ENCODE measurements at regions not wholly inside any gene's neighbourhood (a gene's known extent, or its start where the extent isn't known, plus 50 kb on each side); places are given as distances from the start of the nearest gene placed in this dataset.

DNA sequence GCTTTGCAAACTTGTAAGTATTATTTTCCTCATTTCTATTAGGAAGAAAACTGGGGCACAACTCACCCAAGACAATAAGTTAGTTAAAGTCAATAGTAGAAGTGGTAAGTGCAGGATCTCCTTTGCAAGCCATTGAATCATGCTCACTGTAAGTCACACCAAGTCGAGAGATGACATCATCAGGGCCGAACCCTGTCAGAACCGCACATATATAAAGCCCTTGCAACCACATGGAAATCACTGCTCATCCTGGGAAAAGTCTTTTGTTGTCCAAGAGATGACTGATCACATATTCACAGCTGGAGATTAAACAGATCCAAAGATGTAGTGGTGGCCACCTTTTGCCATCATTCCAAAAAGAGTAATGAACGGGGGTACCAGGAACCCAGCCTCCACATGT lies 484.8 kb upstream of the ID2 start:
- no peak for DNase-seq

DNA sequence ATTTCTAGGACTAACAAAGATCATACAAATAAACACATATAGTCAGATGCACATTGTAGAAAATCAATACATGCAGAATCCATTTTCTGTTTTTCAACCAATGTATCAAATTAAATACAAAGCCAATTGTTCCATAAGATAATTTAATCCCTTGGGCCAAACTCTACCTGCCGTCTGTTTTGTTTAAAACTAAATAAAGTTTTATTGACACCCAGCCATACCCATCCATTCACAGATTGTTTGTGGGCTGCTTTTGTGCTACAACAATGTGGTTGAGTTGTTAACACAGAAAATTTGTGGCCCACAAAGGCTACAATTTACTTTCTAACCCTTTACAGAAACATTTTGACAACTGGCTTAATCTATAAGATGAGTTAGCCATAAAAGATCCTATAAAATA lies 484.0 kb upstream of the ID2 start:
- no peak for DNase-seq

DNA sequence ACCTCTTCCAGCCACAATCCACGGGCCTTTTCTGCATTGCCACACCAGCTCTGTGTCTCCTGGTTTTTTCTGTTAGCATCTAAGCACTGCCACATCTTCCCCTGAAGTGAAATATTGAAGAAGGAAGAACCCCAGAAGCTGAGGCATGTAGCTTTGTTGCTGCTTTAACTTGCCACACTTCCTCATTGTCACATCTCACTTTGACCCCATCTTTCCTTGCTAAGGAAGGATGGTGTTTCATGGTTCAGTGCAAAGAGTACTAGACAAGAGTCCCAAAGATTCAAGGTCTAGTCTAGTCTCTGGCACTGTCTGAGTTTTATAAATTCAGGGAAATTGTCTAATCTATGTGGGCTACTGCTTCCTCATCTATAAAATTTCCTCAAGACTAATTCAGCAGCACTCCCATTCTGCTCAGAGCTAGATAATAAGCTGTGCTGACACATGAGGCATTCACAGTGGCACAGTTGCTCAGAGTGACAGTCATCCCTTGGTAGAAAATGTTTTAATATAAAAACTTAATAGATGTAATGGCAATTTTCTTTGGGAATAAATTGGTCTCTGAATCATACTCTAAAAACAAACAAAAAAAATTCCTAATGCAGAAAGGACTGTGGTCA lies 483.0 kb upstream of the ID2 start:
- no peak for DNase-seq

DNA sequence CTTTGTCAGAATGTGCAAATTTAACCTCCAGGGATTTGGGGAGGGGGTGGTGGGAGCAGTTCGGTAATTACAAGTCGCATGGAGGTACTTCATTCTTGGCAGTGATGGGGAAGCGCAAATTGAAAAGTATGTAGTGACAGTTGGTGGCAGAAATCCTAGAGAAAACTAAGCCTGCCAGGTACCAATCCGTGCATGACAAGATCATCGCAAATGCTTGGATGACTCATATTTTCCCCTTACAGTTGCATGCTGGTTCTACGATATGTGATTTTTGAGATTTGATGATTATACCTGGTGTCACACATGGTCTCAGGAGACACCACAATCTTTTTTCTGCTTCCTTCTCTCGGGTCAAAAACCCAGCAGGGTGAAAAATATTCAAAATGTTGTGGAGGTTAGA lies 479.7 kb upstream of the ID2 start:
- no peak for DNase-seq

DNA sequence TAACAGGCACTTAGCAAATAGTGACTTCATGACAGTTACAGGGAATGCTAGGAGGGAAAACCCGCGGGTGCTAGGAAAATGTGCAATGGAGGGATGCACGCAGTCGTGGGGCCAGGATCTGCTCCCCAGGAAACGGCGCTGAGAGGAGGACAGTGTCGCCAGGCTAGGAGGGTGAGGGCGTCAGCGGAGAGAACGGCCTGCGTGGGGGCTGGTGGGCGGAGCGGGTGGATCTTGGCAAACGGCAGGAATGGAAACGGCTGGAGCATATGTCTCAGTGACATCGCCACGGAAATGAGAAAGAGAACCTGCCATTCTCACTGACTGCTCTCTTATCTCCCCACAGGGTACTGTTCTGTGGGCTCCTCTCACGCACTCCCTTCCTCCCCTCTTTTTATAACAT lies 478.5 kb upstream of the ID2 start:
- no peak for DNase-seq

DNA sequence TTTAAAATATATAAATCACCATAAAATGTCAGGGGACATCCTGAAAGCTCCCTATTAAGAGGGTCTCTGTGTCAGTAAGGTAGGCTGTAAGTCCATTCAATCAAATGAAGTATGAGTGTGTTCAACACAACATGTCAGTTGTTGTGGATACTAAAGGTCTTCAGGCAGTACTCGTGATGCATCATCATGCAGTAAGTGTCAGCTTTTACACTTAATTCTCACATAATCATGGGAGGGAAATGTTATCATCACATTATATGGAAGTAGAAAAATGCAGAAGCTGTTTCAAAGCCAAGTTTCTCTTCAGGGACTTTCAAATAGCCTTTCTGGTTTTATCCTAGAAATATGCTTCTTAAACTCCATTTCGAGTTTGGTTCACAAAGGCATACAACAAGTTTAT lies 477.1 kb upstream of the ID2 start:
- no peak for DNase-seq

DNA sequence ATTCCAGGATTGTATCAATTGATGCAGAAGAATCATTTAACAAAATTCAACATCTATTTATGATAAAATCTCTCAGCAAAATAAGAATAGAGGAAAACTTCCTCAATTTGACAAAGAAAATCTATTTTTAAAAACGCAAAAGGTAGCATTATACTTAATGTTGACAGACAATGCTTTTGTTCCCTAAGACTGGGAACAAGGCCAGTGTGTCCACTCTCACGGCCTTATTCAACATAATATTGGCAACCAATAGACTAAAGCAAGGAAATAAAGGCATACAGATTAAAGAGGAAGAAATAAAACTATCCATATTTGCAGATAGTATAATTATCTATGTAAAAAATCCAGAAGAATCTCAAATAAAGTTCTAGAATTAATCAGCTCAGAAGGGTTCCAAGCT lies 472.4 kb upstream of the ID2 start:
- DNase-seq, result no peak

DNA sequence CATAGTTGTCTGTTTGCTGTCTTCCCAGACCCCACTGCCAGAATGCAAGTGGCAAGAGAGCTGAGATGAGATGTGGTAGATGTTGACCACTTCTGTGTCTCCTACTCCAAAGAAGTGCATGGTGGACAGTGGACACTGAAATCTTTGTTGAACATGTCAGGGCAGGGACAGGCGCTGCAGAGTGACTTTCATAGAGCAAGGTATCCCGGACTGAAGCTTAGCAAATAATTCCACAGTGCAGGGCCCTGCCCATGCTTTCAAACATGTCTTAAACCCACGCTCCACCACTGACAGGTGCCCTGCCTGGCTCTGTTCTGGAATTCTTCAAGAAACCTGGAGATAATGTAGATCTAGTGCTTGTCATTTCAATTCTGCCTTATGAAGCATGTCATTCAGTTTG lies 470.5 kb upstream of the ID2 start:
- DNase-seq, result no peak

DNA sequence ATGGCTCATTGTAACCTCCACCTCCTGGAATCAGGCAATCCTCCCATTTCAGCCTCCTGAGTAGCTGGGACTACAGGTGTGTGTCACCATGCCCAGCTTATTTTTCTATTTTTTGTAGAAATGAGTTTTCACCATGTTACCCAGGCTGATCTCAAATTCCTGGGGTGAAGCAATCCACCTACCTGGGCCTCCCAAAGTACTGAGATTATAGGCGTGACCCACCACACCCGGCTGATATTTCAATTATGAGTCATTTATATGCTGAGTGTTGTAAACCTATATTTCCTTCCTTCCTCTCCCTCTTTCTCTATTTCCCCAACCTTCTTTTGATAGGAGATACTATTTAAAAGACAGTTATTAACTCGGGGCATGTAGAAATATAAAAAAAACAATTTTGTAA lies 469.6 kb upstream of the ID2 start:
- DNase-seq, result no peak

DNA sequence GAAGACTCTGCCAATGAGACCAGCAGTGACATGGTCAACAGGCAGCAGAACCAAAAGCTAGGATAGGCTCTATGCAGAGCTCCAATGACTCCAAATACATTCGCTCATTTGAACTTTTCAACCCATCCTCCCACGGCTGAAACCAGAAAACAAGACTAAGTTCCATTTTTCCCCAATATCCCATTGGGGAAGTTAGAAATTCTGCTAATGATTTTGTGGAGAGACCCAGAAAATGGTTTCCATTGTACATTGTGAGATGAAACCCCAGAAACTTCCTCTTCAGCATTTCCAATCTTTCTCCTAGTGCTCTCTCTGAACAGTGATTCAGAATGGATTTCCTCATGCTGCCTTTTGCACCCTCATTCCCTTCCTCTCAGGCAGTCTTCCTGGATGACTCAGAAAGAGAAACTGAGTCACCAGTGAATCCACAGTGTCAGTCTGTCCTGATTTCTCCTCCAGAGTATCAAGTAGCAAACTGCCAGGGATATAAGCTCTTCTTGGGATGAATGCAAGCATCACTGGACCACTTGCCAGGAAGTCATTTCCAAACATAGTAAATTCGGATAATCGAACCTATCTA lies 467.7 kb upstream of the ID2 start:
- DNase-seq, result no peak

DNA sequence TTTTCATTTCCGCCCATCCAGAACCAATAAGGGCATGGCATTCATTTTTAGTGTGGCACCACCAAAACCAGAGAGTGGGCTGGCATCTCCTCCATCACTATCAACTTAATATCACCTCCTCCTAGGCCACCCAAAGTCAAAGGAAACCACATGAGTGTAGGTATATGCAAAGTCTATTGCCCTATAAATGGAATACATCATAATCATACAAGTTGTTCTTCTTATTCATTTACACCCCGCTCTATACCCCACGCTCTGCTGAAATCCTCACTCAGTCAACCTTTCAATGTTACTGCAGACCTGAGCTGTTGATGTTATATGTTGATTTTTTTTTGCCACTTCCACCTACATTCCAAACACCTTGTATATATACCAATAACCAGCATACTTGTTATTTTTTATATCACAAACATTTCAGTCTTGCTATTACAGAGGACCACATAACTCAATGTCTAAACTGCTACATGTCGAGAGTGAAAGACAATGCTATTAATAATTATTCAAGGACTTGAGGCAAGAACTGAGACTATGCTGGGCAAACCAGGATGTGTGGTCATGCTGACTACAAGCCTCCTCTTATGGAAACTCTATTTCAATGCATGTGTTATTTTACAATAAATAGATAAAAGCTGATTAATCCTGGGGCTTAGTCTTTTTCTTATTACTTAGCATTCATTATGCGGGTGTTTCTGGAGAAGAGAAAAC lies 466.5 kb upstream of the ID2 start:
- DNase-seq, result no peak

DNA sequence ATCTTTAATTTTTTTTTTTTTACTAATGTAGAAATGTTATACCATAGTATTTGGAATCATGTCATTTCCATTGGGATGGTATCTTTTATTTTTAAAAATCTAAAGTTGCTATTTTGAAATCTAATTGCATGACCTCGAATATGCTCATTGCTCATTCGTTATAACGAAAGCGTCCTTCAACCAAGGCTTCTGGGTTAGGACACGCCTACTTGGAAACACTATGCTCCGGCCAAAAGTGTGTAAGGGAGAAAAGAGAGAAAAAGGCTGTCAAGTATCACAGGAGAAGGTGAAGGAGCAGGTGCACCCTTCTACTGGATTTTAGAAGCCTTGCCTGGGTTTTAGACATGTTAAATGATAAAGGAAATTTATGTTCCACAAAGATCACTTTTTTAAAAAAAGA lies 465.9 kb upstream of the ID2 start:
- no peak for DNase-seq

DNA sequence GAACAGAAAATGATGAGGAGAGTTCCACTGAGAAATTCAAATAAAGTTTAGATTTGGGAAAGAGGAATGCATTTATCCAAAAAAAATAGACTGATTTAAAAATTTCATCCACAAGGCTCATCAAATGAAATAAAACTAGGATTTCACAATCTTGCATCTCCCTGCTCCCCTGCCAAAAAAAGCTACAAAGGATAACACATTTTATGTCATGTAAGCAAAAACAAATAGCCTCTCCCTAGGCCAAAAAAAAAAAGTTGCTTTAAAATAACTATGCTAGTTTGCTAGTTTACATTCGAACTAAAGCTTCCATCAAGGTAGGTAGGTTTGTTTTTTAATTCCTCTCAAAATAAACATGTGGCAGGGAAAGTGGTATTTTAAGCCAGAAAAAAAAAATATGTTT lies 465.5 kb upstream of the ID2 start:
- no peak for DNase-seq

DNA sequence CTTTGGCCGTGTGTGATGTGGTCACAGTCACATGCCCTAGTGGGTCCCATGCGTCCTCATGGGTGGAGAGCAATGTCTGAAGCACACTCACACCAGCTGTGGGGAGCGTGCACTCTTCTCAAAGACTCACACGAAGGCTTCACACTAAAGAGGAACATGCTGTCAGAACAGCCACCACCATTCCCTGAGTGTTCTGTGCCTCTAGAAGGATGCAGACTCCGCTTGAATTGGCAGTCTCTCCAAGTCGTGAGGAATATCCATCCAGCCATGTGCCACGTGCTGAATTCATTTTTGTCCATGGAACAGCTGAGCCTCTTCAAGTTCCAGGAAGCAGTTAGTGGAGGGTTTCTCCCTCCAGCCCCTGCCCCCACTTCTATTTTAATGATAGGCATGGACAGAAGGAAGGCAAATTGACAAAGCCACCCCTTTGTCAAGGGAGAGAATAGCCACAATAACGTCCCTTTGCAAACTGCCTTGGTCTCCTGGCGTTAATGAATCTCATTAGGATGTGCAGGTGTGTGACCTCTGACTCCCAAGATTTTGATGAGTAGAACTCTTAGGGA lies 464.3 kb upstream of the ID2 start:
- DNase-seq, result no peak

DNA sequence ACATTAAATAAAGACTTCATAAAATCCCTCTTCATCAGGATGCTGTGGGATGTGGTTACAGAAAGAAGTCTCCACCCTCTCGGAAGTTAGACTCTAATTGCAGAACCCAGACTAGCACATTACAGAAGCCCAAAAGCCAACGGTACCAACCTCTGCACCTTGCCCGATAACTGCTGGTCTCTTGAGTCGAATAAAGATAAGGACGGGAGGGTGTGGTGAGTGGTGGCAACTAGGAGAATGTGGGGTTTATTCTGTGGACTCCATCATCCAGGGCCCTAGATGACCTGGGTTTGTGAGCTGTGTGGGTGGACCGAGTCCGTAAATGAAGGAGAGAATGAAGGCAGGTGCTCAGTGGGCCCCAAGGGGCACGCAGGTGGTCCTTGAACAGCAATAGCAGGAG lies 462.8 kb upstream of the ID2 start:
- no peak for DNase-seq

DNA sequence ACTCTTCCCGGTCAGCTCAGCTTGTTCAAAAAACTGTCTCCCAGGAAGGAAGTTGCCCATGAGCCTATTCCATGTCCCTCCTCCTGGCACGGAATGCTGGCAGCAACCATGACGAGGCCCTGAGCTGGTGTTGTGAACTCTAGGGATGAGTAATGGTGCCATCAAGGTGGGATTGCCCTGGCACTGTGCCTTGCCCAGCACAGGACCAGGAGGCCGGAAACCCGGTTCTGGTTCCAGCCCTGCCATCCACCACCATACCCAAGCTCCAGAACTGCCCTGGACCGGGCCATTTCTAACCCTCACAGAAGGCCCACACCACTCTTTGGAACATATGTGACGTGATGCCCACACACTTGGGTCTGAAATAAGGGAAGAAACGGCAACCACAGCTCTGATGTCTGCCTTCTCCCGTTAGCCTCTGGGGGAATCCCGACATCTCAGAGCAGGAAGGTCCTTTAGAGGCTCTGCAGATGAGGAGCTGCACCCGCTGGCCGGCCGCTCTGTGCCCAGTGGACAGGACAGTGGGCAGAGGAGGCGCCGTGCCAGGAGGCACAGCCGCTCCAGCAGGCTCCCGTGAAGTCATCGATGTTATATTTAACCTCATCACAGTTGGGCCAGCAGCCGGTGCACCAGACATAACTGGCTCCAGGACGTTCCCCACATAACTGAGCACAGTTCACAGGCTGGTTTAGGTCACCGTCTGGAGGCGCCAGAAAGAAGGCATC lies 462.1 kb upstream of the ID2 start:
- DNase-seq, result no peak

DNA sequence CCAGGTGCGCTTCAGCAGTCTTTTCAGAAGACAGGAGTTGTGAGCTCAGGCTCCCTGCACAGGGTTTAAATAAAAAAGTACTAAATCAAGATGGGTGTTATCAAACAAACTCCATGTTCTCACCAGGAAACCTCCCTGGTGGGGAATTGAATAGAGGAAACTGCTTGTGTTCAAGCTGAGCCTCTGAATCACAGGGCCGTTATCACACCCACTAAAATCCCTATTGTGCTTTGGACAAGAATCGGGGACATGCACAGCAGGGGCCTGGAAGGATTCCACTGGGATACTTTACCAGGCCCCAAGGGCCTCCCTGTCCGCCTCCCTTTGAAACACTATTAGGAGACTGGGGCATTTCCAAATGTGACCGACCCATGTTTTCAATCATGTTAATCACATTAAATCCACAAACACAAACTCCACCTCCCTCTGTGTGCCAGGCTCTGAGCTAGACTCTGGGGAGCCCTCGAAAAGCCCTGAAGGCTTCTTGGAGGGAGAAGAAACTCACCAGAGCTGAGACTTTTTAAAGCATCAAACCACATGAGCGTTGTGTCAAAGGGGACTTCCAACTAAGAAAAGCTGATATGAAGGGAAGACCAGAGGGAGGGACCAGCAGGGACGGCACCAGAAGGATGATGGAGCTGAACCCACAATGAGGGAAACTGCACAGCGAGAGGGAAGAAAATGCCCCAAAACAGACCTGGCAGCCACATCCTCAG lies 458.7 kb upstream of the ID2 start:
- DNase-seq, result no peak

DNA sequence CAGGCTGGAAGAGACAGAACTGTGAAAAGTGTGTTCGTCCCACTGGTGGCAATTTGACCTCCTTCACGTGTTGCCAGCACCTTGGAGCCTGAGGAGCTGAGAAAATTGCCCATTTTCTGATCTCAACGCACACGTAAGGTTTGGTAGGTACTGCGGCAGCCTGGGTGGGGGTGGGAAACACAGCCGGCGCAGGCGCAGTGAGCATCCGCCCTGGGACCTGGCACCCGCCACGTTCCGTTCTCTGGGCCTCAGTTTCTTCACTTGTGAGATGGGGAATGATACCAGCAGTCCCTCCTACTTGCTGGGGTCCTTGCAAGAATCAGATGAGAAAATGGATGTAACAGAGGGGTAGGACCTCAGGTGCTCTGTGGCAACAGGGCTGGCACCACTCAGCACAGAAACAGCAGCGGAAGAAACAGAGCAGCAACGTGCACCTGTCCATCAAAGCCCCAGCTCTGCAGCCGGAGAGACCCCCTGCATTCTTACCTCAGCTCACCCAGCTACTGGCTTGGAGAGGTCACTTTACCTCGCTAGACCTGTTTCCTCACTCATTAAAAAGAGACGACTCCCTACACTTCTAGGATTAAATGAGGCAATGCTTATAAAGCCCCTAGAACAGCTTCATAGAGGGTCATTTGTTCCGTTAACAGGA lies 458.0 kb upstream of the ID2 start:
- DNase-seq, result no peak

DNA sequence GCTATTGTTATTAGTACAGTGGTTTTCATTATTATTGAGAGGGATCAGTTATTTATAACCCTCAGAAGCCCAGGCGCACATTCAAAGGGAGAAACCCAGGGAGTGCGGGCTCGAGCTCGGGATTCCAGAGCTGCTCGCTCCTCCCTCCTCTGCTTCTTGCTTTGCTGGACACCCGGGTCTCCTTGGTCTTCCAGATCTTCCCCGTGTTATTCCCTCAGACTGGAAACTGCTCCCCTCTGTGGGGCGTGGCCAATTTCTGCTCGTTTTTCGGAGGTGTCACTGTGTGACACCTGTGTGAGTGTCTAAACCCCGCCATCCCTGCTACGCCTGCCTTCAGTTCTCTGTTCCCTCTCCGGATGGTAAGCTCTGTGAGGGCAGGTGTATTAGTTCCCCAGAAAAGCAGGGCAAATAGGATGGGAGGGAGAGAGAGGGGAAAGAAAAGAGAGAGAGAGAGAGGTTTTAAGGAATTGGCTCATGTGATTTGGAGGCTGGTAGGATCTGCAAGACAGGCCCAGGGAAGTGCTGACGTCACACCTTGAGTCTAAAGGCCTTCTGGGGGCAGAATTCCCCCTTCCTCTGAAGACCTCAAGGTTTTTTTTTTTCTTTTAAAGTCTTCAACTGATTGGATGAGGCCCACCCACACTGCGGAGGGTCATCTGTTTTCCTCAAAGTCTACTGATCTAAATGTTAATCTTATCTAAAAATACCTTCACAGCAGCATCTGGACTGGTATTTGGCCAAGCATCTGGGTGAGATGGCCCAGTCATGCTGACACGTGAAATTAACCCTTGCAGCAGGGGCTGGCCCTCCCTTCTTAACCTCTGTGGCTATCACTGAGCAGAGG lies 457.3 kb upstream of the ID2 start:
- no peak for DNase-seq

DNA sequence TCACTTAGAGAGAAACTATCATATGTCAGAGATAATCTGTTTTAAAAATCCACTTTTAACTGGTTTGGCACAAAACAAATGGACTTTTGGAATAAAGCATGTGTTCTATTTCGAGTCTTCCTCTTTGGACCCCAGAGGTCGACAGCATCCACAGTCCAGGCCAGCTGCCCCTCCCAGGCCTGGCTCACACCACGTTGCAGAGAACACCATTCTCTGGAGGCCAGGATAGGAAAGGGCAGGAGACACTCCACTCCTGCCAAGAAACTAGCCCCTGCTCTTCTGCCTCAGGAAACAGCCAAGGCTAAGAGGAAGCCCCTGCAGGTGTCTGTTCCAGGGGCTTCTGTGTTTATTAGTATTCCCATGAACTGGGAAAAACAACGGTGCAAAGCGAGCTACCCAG lies 456.6 kb upstream of the ID2 start:
- no peak for DNase-seq

DNA sequence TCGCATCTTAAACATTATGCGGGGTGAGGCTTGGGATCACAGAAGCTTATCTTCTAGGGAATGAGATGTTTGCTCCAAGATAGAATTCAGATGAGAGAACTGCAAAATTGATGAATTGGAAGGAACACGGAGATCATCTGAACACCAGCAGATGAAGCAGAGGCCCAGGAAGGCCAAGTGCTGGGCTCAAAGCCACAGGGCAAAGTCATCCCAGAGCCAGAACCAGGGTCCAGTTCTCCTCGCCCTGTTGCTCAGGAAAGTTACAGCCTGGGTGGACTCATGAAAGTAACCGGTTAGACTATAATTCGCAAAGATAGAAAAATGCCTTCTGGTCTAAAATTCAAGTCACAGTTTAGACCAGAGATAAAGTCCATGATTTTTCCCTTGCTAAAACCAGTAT lies 456.1 kb upstream of the ID2 start:
- DNase-seq, result no peak

DNA sequence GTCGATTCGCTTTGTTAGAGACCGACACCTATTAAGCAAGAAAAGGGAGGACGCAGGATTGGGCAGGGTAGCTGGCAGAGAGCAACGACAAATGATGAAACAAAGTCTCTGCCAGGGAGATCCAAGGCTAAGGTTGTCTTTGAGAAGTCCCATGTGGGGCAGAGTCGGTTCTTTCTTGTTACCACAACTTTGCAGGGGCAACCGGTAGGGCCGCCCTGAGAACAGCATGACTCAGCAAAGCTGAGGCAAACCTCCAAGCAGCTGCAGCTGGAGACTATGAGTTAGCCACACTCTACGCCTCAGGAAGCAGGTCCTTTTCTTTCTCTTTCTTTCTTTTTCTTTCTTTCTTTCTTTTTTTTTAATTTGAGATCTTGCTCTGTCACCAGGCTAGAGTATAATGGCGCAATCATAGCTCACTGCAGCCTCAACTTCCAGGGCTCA lies 452.3 kb upstream of the ID2 start:
- no peak for DNase-seq

Data from activated CD4-positive, alpha-beta T cell treated with anti-CD3 and anti-CD28 coated beads, Interleukin-2, amount 50 U/mL, for 1 hour (primary cell).